ENCODE measurements at regions not wholly inside any gene's neighbourhood (a gene's known extent, or its start where the extent isn't known, plus 50 kb on each side); places are given as distances from the start of the nearest gene placed in this dataset.

DNA sequence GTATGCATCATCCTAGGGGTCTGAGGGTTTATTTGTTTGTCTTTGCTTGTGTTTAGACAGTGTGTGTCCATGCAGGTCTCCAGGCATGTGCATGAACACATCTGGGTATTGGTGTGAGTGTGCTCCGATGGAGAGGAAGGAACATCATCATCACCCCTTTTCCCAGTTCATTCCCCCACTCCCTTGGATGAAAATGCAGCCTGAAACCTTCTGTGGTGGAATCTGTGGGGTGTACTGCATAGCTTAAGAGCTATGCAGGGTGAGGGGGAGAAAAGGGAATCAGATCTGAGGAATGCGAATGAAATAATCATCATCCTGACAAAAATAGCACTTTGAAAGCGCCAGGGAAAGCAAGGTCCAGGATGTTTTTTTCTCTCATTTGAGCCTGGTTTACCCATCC lies 520.1 kb downstream of the NTRK3 start:
- DNase-seq (no peak), ATAC-seq (no peak)
- Histone ChIP-seq H3K27me3 (ENCODE audit: insufficient read depth in 3 of 3, low read length in 2 of 3) (no peaks in the 10 kb centered on the region), H3K4me1 (no peaks in the 10 kb centered on the region), H3K27ac (no peak overlapping the region), H3K9me3 (no peaks in the 10 kb centered on the region), H3K4me3 (no peak overlapping the region), H3K36me3 (ENCODE audit: insufficient read depth in 1 of 2, low read depth in 1 of 2) (no peaks in the 10 kb centered on the region)
- no peak for TF ChIP-seq CTCF (IDR thresholded peaks at IDR 0.05)
- intact Hi-C loops (cut with DNase I), result no loop called here
- WGBS, 3 donors, result 77 to 83% (median 81%) methylated on average over 3 of the region's 3 CpGs

DNA sequence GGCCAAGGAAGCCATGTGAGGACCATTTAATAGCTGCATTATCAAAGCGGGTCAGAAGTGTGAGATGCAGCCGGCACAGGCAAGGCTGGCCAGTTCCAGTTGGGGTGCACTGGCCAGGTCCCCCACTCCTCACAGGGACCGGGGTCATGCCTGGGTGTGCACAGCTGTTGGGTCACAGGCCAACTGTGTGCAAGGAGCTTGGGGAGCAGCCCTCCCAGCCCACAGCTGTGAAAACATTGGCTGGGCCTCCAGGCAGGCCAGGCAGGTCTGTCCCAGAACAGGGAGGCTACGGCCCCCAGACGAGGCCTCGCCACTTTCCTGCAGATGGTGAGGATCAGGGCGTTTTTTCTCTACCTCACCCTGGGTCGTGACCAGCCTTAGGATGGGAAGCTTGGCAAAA lies 521.0 kb downstream of the NTRK3 start:
- DNase-seq (no peak), ATAC-seq (no peak)
- H3K9me3 ChIP-seq, result no peaks in the 10 kb centered on the region
- no peak overlapping the region for H3K27ac ChIP-seq
- H3K4me3 ChIP-seq, result no peak overlapping the region
- no peaks in the 10 kb centered on the region for H3K4me1 ChIP-seq
- no peaks in the 10 kb centered on the region for H3K27me3 ChIP-seq (ENCODE audit: insufficient read depth in 3 of 3, low read length in 2 of 3)
- intact Hi-C loops (cut with DNase I), result no loop called here
- 43 to 46% (median 45%) methylated on average over 8 of the region's 8 CpGs for WGBS, 3 donors
- H3K36me3 ChIP-seq (ENCODE audit: insufficient read depth in 1 of 2, low read depth in 1 of 2), result no peaks in the 10 kb centered on the region
- no peak for TF ChIP-seq CTCF (IDR thresholded peaks at IDR 0.05)

GRCh38 chr15:87734571-87735373 lies 521.8 kb downstream of the NTRK3 start:
- Histone ChIP-seq H3K27me3 (ENCODE audit: insufficient read depth in 3 of 3, low read length in 2 of 3) (no peaks in the 10 kb centered on the region), H3K36me3 (ENCODE audit: insufficient read depth in 1 of 2, low read depth in 1 of 2) (no peaks in the 10 kb centered on the region), H3K9me3 (no peaks in the 10 kb centered on the region), H3K27ac (no peak overlapping the region), H3K4me1 (no peaks in the 10 kb centered on the region), H3K4me3 (no peak overlapping the region)
- intact Hi-C loops (cut with DNase I), result no loop called here
- no peak for DNase-seq
- no peak for ATAC-seq
- TF ChIP-seq CTCF (IDR thresholded peaks at IDR 0.05), result no peak
- 71 to 76% (median 75%) methylated on average over 11 of the region's 11 CpGs for WGBS, 3 donors

GRCh38 chr15:87733977-87734376 lies 522.6 kb downstream of the NTRK3 start:
- Histone ChIP-seq H3K36me3 (ENCODE audit: insufficient read depth in 1 of 2, low read depth in 1 of 2) (no peaks in the 10 kb centered on the region), H3K4me3 (no peak overlapping the region), H3K27me3 (ENCODE audit: insufficient read depth in 3 of 3, low read length in 2 of 3) (no peaks in the 10 kb centered on the region), H3K27ac (no peak overlapping the region), H3K4me1 (no peaks in the 10 kb centered on the region), H3K9me3 (no peaks in the 10 kb centered on the region)
- no peak for ATAC-seq
- intact Hi-C loops (cut with DNase I), result no loop called here
- DNase-seq, result no peak
- TF ChIP-seq CTCF (IDR thresholded peaks at IDR 0.05), result no peak
- WGBS, 3 donors, result 93 to 97% (median 94%) methylated on average over 5 of the region's 5 CpGs

DNA sequence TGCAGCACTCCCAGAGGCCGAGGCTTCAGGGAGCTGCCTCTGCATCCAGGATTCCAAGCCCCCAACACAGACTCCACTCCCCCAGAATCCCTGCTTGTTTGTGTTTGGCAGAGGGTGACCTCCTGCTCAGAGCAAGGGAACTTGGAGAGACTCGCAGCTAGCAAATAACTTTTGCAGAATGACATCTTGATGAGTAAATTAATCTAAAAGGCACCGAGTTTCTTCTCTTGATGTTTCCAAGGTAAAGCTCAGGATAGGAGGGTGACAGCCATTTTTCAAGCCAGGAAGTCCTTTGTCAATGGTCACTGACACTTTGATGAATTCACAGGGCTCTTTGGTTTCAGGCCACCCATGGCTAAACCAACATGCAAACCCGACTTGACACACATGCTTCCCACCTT lies 523.0 kb downstream of the NTRK3 start:
- DNase-seq, result no peak
- Histone ChIP-seq H3K27ac (no peak overlapping the region), H3K27me3 (ENCODE audit: insufficient read depth in 3 of 3, low read length in 2 of 3) (no peaks in the 10 kb centered on the region), H3K9me3 (no peaks in the 10 kb centered on the region), H3K4me3 (no peak overlapping the region), H3K4me1 (no peaks in the 10 kb centered on the region), H3K36me3 (ENCODE audit: insufficient read depth in 1 of 2, low read depth in 1 of 2) (no peaks in the 10 kb centered on the region)
- intact Hi-C loops (cut with DNase I), result no loop called here
- ATAC-seq, result no peak
- no peak for TF ChIP-seq CTCF (IDR thresholded peaks at IDR 0.05)
- WGBS, 3 donors, result 61 to 70% (median 64%) methylated on average over 4 of the region's 4 CpGs

Measured in psoas muscle (tissue), 7 donors.